ENCODE measurements at regions not wholly inside any gene's neighbourhood (a gene's known extent, or its start where the extent isn't known, plus 50 kb on each side); places are given as distances from the start of the nearest gene placed in this dataset.
"Not testable (repeated sequence)": the region's sequence is repeated elsewhere in the genome, so short reads cannot be mapped to it uniquely, and the experiment has no call there.

DNA sequence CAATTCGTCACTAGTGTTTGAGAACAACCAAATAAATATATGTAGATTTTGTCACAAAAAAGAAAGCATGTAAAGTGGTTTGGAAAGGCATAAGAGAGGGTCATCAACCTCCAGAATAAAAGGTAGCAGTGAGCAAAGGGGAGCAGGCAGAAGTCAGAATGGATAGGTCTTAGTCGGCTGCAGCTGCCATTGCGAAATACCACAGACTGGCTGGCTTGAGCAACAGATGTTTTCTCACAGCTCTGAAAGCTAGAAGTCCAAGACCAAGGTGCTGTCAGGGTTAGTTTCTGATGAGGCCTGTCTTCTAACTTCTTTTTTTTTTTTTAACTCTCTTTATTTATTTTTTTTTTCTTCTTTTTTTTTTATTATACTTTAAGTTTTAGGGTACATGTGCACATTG, 208.1 kb upstream of the PIK3R1 start:
- intact Hi-C loops (cut with DNase I) = no loop called here
- DNase-seq = peak in 10 of 42 donors; percentile 9 to 64 (median 28)

DNA sequence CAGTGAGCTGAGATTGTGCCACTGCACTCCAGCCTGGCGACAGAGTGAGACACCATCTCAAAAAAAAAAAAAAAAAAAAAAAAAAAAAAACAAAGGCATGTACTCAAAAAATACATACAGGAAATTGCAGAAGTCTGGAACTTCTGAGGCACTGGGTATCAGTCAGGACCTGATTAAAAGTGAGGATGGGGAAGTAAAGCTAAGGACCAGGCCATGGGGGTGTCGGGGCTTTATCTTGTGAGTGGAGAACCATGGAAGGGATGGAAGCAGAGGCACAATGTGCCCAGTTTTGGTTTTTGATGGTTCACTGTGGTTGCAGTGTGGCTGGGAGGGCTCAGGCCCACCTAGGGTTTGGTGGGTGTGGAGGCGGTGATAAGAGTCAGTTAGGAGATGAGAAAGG, 212.7 kb upstream of the PIK3R1 start:
- intact Hi-C loops (cut with DNase I) = no loop called here
- DNase-seq = no peak

DNA sequence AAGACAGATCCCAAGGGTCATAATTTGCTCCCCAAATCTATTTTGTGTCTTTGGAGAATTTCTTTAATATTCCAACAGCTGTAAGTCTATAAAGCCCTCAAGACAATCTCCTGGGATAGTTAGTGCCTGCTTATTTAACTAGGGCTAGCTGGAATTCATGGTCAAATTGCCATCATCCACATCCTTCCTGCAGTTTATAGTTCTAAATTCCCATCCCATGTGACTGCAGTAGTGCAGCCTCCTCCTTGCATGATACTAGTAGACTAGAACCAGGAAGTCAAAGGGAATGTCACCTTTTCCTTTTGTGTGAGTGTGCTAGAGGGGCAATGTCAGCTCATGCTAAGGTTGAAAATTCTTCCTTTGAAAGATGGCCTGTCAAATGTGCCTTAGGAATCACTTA, 214.8 kb upstream of the PIK3R1 start:
- intact Hi-C loops (cut with DNase I) = no loop called here
- DNase-seq = no peak

DNA sequence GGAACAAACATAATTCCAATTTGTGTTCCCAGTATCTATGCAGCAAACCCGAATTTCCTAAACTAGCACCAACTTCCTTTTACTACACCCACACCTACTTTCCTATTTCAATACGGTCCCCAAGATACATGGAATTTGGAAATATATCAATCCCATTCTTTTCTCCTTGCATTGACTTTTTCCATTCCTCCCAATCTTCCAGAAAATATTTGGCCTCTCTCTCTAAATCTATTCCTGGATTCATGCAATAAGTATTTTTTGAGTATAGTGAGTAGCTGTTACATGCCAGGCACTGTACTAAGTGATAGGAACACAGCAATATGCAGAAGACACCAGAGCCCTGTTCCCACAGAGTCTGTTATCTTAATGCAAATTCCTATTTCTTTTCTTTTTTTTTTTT, 216.2 kb upstream of the PIK3R1 start:
- intact Hi-C loops (cut with DNase I) = no loop called here
- no peak for DNase-seq

DNA sequence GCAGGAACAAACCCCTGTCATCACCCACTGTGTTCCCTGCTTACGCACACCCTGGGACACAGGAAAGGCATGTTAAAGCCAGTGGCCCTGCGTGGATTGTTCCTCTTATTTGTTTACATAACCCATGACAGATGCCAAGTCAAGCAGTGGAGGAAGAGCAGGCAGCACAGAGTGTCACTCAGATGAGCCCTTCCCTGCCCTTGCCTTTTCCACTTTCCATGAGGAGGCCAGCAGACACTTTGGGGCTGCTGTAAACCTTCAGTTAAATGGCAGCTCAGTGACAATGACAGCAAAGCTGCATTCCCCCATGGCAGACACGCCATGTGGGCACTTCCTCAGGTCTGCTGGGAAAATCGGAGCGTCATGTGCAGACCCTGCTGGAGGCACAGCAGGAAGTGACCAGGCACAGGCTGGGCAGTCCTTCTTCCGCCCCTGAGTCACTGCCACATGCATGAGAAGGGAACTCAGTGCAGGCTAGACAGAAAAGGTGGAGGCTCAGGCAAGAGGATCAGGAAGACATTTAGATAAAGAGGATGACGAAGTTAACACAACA, 216.8 kb upstream of the PIK3R1 start:
- intact Hi-C loops (cut with DNase I) = no loop called here
- DNase-seq = peak in 23 of 42 donors; percentile 11 to 59 (median 30)

DNA sequence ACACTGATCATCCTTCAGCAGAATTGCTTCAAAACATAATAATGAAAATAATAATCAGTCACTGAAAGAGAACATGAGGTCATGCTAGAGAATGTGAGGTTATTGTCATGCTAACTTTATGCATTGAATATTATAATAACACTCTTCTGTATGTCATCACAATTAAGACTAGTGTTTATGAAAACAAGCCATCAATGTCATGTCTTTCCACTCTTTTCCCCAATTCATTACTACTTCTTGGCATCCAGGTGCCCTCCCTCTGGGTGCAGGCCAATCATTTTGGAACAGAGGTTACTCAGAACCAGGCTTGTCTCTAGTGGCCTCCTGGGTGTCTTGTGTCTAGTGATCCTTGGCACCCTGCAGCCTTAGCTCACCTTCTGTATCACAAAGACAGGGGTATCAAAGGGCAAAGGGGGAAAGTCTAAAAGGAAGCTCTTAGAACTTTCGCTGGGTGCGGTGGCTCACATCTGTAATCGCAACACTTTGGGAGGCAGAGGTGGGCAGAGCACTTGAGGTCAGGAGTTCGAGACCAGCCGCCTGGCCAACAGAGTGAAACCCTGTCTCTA, 217.6 kb upstream of the PIK3R1 start:
- no peak for DNase-seq

DNA sequence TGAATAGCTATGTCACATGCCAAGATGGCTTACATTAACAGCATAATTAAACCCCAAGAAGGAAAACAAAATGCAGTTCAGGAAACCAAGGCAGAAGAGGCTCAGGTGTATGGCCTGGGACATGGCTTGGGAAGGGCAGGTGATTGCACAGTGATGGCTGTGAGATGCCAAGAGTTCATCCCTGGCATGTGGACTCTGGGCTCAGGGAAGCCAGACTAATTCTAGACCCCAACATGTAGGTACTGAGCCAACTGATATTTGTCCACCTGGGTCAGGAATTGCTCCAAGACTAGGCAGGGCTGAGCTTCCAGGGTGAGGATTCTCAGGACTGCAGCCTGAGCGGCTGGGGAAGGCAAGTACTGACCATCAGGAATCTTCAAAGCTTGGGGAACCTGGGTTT, 218.4 kb upstream of the PIK3R1 start:
- intact Hi-C loops (cut with DNase I) = no loop called here
- DNase-seq = no peak

More for the DNA sequence above, 217.6 kb upstream of the PIK3R1 start:
- intact Hi-C loops (cut with DNase I) = no loop called here

DNA sequence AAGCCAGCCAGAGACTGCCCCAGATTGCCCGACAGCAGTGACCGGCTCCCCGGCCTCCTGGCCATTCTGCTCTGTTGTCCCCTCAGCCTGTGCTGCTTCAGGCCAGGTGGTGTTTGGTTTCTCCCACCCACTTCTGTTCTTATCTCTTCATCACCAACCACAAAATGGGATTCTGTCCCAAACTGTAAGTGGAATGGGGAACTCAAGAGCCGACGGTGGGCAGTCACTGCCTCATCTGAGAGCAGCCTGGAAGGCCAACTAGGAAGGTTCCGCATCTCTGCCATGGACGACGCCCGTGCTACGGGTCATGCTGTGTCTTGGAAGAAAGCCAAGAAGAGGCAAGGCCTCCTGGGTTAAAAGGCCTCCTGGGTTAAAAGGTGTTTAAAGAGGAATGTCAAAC, 219.0 kb upstream of the PIK3R1 start:
- intact Hi-C loops (cut with DNase I) = no loop called here
- no peak for DNase-seq

DNA sequence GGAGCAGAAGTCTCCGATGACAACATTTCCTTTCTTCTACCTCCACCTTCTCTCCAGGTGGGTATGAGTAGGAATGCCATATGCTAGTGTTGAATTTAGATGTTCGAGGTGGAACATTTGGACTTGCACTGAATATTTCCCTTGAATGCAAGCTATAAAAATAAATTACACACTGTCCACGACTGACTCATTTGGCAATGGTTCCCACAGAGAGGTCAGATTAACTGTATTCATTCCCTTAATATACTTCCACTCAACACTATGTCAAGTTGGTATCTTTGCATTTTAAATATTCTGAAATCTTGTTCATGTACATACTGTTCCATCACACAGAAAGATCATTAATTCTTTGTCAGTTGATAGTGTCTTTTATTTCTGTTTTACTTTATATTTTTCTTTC, 222.6 kb upstream of the PIK3R1 start:
- DNase-seq = no peak
- intact Hi-C loops (cut with DNase I) = no loop called here

DNA sequence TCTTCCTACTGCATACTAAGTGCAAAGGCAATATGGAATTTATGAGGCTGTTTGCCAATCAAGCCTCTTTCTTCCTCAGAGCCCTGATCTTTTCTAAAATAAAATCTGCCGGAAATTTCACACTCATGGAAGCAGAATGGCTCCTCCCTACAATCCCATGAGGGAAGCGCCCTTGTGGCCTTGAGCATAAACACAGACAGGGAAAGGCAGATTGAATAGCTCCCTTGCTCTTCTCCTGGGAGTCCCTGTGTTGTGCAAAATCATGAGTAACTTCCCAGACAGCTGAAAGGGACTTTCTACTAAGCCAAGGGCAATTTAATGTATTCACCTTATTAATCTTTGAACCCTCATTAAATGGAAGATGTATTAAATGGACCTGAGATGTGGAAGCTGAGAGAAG, 226.1 kb upstream of the PIK3R1 start:
- intact Hi-C loops (cut with DNase I) = no loop called here
- no peak for DNase-seq

DNA sequence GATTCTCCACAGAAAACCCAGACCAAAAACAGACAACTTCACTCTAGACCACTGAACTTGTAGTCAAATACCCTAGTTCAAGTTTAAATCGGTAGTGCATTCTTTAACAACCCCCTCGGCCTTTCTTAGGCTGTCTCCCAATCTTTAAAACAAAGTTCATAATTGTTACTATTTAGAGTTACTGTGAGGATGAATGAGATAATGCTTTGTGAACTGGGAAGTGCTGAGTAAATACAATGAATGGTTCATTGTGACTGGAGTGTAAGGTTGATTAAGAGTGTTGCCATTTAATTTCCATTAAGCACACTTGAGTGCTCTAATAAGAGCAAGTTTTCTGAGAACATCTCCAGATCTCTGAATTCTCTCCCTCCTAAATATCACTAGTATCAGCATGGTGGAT, 228.8 kb upstream of the PIK3R1 start:
- no peak for DNase-seq
- intact Hi-C loops (cut with DNase I) = no loop called here

DNA sequence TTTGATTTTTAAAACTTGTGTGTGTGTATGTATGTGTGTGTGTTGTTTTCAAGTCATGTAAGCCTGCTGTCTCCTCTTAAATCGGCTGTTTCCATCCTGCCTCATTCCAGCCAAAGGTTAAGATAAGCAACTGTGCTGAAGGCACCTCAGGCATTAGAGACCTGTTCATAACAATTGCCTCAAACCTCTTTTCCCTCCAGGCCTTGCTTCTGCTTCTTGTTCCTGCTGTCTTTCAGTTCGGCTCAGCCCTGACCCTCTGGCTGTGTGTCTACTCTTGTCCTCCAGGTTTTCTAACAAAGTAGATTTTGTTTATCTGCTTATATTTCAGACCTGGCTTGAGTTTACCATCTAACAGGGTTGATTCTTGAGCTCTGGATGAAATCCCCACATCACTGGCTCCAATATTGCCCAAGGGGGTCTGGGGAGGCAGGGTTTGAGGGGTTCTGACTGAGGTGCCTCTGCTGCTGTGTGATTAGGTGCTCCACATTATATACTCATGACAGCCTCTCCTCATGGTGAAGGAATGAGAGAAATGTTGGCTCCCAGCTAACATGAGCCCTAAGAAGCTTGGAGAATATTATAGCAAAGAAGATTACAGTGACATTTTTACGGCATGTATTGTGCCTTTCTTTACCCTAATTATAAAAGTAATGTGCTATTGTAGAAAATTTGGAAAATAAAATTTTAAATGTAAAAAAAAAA, 229.7 kb upstream of the PIK3R1 start:
- intact Hi-C loops (cut with DNase I) = no loop called here
- no peak for DNase-seq

DNA sequence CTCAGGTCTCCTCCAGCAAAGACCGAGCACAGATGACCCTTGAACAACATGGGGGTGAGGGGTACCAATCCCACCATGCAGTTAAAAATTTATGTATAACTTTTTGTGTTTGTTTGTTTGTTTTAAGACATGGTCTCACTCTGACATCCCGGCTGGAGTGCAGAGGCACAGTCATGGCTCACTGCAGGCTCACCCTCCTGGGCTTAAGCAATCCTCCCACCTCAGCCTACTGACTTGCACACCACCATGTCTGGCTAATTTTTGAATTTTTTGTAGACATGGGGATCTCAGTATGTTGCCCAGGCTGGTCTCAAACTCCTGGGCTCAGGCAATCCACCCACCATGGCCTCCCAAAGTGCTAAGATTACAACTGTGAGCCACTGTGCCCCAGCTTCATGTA, 231.0 kb upstream of the PIK3R1 start:
- no peak for DNase-seq
- intact Hi-C loops (cut with DNase I) = no loop called here

DNA sequence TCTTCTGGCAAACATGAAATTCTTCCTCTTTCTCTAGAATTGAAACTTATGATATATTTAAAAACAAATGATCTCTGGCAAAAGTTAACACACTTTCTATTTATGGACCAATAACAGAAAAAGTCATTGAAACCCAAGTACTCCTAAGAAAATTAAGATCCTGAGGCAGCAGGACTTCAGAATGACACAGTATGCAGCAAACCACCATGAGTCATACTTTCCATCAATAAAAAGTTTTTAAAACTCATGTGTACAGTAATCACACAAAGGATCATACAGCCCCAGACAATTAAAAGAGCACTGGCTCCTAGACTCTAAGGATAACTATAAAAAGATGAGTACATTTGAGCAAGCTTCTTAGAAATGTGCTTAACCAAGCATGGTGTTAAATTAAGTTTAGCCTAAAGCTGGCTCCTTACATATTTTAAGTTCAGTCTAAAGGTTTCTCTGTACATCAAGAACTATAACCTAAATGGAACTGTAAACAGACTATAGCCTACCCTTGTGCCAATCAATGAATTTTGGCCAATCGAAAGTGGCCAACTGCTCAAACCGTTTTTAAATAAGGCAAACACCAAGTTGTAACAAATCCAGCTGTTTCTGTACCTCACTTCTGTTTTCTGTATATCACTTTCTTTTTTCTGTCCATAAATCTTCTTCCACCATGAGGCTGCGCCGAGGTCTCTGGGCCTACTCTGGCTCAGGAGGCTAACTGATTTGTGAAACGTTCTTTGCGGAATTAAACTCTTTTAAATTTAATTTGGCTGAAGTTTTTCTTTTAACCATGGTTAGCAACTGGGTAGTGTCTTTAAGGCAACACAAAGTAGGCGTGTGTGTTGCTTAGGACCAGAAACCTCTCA, 232.1 kb upstream of the PIK3R1 start:
- intact Hi-C loops (cut with DNase I) = no loop called here
- no peak for DNase-seq

DNA sequence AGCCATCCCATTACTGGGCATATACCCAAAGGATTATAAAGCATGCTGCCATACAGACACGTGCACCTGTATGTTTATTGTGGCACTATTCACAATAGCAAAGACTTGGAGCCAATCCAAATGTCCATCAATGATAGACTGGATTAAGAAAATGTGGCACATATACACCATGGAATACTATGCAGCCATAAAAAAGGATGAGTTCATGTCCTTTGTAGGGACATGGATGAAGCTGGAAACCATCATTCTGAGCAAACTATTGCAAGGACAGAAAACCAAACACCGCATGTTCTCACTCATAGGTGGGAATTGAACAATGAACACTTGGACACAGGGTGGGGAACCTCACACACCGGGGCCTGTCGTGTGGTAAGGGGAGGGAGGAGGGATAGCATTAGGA, 233.4 kb upstream of the PIK3R1 start:
- DNase-seq; intact Hi-C loops (cut with DNase I): not testable (repeated sequence)

DNA sequence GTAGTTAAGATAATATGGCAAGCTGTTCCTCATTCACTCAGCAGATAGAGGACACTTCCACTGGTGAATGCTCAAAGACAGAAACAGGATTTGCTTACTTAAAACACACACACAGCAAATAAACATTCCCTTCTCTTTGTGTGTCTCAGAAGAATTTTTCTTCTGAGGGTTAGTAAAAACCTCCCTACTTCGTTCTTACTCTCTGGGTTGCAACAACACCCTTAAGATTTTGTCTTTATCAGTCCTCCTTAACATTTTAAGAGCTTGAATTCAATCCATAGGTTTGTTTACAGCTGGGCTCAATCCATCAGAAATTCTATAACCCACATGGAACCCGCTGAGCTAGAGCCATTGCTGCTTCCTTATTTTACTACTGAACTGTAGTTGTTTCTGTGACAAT, 237.4 kb upstream of the PIK3R1 start:
- DNase-seq = no peak
- intact Hi-C loops (cut with DNase I) = no loop called here

DNA sequence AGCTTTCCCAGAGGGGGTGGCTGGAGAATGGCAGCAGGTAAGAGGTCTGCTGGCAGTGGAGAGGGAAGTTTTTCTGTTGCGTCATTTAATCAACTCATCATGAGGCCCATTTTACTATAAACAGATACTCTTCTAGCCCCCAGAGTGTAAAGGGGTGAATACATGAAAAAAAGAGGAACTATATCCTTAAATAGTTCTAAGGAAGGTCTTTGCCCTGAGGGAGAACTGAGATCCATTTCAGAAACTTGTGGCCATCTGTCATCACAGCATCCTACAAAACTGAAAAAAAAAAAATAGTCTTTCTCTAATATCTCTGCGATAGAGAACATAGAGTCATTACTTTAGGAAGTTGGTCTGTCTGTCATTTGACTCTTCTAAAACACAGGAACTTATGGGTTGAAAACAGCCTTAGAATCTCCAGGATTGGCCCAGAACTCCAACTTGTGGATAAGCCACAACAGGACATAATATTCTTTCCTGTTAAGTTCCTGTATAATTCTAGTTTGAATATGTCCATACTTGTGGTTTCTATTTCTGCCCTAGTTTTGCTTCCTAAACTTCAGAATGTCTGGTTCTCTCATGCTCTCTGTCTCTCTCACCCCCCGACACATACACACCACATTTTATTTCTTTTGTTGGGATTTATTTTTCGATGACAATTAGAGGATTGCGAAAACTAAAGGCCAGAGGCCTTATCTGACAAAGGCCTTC, 238.5 kb upstream of the PIK3R1 start:
- intact Hi-C loops (cut with DNase I) = no loop called here
- no peak for DNase-seq

DNA sequence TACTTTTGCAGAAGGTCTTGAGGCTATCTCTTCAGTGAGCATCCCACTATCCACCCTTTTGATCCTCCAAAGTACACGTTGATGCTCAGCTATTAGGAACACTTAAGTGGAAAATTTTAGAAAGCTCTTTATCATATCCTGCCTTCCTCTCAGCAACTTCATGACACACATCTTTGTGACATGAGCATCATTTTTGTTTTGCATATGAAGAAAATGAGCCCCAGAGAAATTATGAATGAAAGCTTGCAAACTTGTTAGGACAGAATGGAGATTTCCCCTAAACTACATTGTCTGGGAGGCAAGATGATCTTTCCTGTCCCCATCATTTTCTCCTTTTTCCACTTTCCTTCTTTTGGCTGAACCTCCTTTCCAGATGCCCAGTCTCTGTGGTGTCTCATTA, 239.4 kb upstream of the PIK3R1 start:
- no peak for DNase-seq
- intact Hi-C loops (cut with DNase I) = no loop called here

DNA sequence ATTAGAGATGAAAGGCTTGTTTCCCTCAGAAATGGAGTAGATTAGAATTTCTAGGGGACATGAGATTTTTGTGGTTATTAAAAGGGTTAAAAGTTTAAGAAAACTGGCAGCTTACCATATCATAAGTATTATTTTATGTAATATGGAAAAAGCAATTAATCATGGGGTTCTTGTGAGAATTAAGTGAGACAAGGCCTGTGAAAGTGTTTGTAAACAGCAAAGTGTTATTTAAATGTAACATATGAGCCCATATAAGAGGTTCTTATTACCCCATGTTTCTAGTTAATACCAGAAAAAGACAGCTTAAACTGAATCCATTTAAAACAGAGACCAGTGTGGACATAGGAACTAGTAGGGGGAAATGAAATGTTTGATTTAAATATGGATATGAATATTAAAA, 241.1 kb upstream of the PIK3R1 start:
- DNase-seq = no peak
- intact Hi-C loops (cut with DNase I) = no loop called here

DNA sequence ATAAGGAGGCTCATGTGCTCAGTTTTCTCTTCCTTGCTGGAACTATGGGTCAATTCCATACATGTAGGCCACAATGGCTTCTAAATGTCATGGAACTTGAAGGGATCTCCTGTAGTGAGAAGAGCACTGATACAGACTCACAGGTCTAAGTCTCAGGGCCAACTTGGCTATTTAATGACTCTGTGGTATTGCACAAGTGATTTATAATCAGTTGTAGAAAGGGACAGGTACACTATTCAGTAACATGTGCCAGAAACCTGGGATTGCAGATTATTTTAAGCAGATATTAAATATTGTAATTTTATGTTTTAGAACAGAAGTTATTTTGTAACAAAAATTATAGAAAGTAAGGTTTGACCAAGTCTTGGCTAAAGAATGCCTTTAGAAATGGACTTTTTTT, 241.5 kb upstream of the PIK3R1 start:
- no peak for DNase-seq

More for the DNA sequence above, 241.5 kb upstream of the PIK3R1 start:
- intact Hi-C loops (cut with DNase I) = no loop called here

All from head of caudate nucleus (tissue), 42 donors.